ENCODE measurements at regions not wholly inside any gene's neighbourhood (a gene's known extent, or its start where the extent isn't known, plus 50 kb on each side); places are given as distances from the start of the nearest gene placed in this dataset.

GRCh38 chr1:88169939-88170338, 514.1 kb upstream of the PKN2 start:
- TF ChIP-seq CTCF (IDR thresholded peaks at IDR 0.05) (no peak), POLR2A (IDR thresholded peaks at IDR 0.05) (no peak), EP300 (IDR thresholded peaks at IDR 0.05) (no peak)
